Astrocyte (in vitro differentiated cells and primary cell): ENCODE measurements at regions not wholly inside any gene's neighbourhood (a gene's known extent, or its start where the extent isn't known, plus 50 kb on each side); places are given as distances from the start of the nearest gene placed in this dataset.

Experiments used
- EZH2 ChIP-seq: IDR thresholded peaks from 2 replicates; pipeline ENCODE4 v1.6.1; 2012; ENCODE audit warnings: mild to moderate bottlenecking, low read length, inconsistent platforms; ENCODE audit not compliant: insufficient read depth
- TF ChIP-seq, protein P1 (sequence below): IDR thresholded peaks from 2 replicates; pipeline ENCODE4 v1.5.1; 2011; ENCODE audit warnings: low read depth, mild to moderate bottlenecking, inconsistent platforms, low read length, moderate library complexity; ENCODE audit not compliant: insufficient read depth

DNA sequence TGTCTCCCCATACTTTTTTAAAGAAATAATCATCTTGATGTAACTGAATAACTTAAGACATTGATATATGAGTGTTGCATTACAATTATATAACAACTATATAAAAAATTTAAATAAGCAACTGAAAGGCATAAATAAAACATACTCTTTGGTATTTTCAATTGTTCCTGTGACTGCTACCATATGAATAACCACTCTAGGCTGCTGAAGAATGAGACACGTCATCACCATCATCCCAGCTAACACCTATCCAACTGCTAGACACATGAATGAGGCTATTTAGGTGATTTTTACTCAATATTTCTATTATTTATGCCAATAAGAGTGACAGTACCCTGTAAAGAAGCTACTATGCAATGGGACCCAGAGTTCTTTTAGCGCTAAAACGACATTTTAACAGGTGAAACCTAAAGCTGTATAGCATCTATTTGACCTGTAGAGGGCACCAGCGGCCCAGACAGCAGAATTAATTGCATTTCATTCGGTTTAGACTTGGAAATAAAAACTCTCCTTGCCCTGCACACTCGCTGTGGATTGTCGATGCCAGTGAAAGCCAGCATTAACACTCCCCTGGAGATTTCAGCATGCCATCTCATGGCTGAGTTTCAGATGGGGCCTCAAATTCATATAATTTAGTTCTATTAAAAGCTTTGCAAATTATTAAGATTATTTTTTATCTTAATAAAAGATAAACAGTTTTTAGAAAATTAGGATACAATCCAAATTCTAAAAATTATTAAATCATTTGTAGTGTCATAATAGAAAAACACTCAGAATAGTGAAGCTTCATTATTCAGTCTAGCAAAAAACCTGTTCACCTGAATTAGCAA is 89.4 kb upstream of the MAP2 start:
- no peak for TF ChIP-seq EZH2
- TF ChIP-seq, protein P1, sequence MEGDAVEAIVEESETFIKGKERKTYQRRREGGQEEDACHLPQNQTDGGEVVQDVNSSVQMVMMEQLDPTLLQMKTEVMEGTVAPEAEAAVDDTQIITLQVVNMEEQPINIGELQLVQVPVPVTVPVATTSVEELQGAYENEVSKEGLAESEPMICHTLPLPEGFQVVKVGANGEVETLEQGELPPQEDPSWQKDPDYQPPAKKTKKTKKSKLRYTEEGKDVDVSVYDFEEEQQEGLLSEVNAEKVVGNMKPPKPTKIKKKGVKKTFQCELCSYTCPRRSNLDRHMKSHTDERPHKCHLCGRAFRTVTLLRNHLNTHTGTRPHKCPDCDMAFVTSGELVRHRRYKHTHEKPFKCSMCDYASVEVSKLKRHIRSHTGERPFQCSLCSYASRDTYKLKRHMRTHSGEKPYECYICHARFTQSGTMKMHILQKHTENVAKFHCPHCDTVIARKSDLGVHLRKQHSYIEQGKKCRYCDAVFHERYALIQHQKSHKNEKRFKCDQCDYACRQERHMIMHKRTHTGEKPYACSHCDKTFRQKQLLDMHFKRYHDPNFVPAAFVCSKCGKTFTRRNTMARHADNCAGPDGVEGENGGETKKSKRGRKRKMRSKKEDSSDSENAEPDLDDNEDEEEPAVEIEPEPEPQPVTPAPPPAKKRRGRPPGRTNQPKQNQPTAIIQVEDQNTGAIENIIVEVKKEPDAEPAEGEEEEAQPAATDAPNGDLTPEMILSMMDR = peak; percentile 92
